GM12878 (cell line): ENCODE measurements at regions not wholly inside any gene's neighbourhood (a gene's known extent, or its start where the extent isn't known, plus 50 kb on each side); places are given as distances from the start of the nearest gene placed in this dataset.

ENCODE experiments used
- ATAC-seq: fragments of 200-7000 bp; cut with Tn5 transposase; 3 replicates; pipeline ENCODE4 v1.9.1; 2020; ENCODE audit warnings: mild to moderate bottlenecking, moderate library complexity
- BruUV-seq: library from RNA; stranded (reverse); fragments of 400-500 nt; replicated peaks from 2 replicates; lab custom pipeline; 2021; lab: Mats Ljungman, UMichigan
- CTCF ChIA-PET: fragments of 300-600 bp; sonication (Branson Sonifier 250); formaldehyde crosslinking; extraction: SDS; loops from one replicate; lab custom pipeline; 2021; ENCODE audit warnings: inconsistent platforms; lab: Yijun Ruan, JAX
- POLR2A ChIA-PET: fragments of 350-600 bp; formaldehyde crosslinking; extraction: SDS; loops from one replicate; lab custom pipeline; 2021; ENCODE audit warnings: inconsistent platforms; lab: Charles Lee
- RAD21 ChIA-PET: fragments of 300-600 bp; sonication (Branson Sonifier 250); formaldehyde crosslinking; loops from one replicate; lab custom pipeline; 2023; ENCODE audit warnings: antibody characterized with exemption; ENCODE audit not compliant: unreplicated experiment; lab: Charles Lee
- SMC1A ChIA-PET: fragments of 300-600 bp; sonication (Branson Sonifier 250); formaldehyde crosslinking; loops from one replicate; lab custom pipeline; 2023; ENCODE audit not compliant: unreplicated experiment, uncharacterized antibody; lab: Charles Lee
- DNase-seq: peaks from one replicate; pipeline ENCODE4 v3.0.0-alpha.2; 2011; ENCODE audit warnings: low read depth, low spot score
- FAIRE-seq: peaks from 3 replicates; lab custom pipeline; 2011; peaks lifted over from hg19 to GRCh38; lab: Jason Lieb, UNC
- H2AFZ ChIP-seq: 2 replicates; pipeline ENCODE4 v1.6.0; 2011; ENCODE audit warnings: low read depth, low read length, control low read depth; ENCODE audit not compliant: control insufficient read depth
- H3K27ac ChIP-seq: 2 replicates; pipeline ENCODE4 v1.5.1; 2011; ENCODE audit warnings: control low read depth; ENCODE audit not compliant: control insufficient read depth, insufficient read depth
- H3K27me3 ChIP-seq, 2 experiments: replicated peaks in 1 of 2; 2 replicates each; pipeline versions ENCODE4 v1.6.0 to v1.6.1; 2011; ENCODE audit warnings: low read length in 1 of 2; ENCODE audit not compliant: control insufficient read depth in 2 of 2, insufficient read depth in 2 of 2
- H3K36me3 ChIP-seq, 2 experiments: 2 replicates each; pipeline ENCODE4 v1.5.1; 2011; ENCODE audit warnings: low read length in 1 of 2; ENCODE audit not compliant: control insufficient read depth in 2 of 2, insufficient read depth in 2 of 2
- H3K4me1 ChIP-seq: 2 replicates; pipeline ENCODE4 v1.6.1; 2011; ENCODE audit warnings: mild to moderate bottlenecking, low read length, moderate library complexity, mixed read lengths; ENCODE audit not compliant: control insufficient read depth, insufficient read depth
- H3K4me2 ChIP-seq: 2 replicates; pipeline ENCODE4 v1.6.0; 2011; ENCODE audit warnings: control low read depth; ENCODE audit not compliant: control insufficient read depth, insufficient read depth
- H3K4me3 ChIP-seq: fragments of 200-600 bp; sonication (generic); 2 replicates; pipeline ENCODE4 v1.5.1; 2016
- H3K79me2 ChIP-seq: 2 replicates; pipeline ENCODE4 v1.6.0; 2011; ENCODE audit warnings: low read length; ENCODE audit not compliant: control insufficient read depth, insufficient read depth
- H3K9ac ChIP-seq: 2 replicates; pipeline ENCODE4 v1.8.0; 2011; ENCODE audit warnings: low read length, control low read depth, mixed read lengths; ENCODE audit not compliant: control insufficient read depth, insufficient read depth
- H3K9me3 ChIP-seq: replicated peaks from 3 replicates; pipeline ENCODE4 v1.5.1; 2011; ENCODE audit warnings: mild to moderate bottlenecking, low read length; ENCODE audit not compliant: control insufficient read depth, insufficient read depth
- H4K20me1 ChIP-seq: 2 replicates; pipeline ENCODE4 v1.6.0; 2011; ENCODE audit not compliant: control insufficient read depth, insufficient read depth
- ATF7 ChIP-seq: fragments of 450-650 bp; IDR thresholded peaks from 2 replicates; pipeline ENCODE4 v1.6.1; 2016; ENCODE audit warnings: low read depth, mild to moderate bottlenecking
- CHD2 ChIP-seq: IDR thresholded peaks from 2 replicates; pipeline ENCODE4 v1.6.1; 2011; ENCODE audit warnings: low read depth, low read length, improper control_type of control experiment, borderline replicate concordance
- CREM ChIP-seq: IDR thresholded peaks from 2 replicates; pipeline ENCODE4 v1.6.1; 2014; ENCODE audit warnings: antibody characterized with exemption, low read depth
- E2F4 ChIP-seq: IDR thresholded peaks from 2 replicates; pipeline ENCODE4 v1.6.1; 2012; ENCODE audit warnings: low read depth, low read length, improper control_type of control experiment
- FOS ChIP-seq: IDR thresholded peaks from 3 replicates; pipeline ENCODE4 v1.6.1; 2011; ENCODE audit warnings: borderline replicate concordance; ENCODE audit not compliant: insufficient read length; ENCODE audit errors: extremely low read depth
- JUND ChIP-seq: IDR thresholded peaks from 2 replicates; pipeline ENCODE4 v1.6.1; 2012; ENCODE audit warnings: low read depth, mild to moderate bottlenecking, low read length, improper control_type of control experiment, moderate library complexity
- KDM1A ChIP-seq: fragments of 200-600 bp; sonication (generic); IDR thresholded peaks from 2 replicates; pipeline ENCODE4 v1.6.1; 2016; ENCODE audit warnings: borderline replicate concordance
- MXI1 ChIP-seq: fragments of 150-350 bp; IDR thresholded peaks from 2 replicates; pipeline ENCODE4 v1.6.1; 2011; ENCODE audit warnings: low read depth, mild to moderate bottlenecking, inconsistent platforms, low read length, improper control_type of control experiment
- PBX3 ChIP-seq: IDR thresholded peaks from 2 replicates; pipeline ENCODE4 v1.6.1; 2011; ENCODE audit warnings: mild to moderate bottlenecking, low read depth, low read length, moderate library complexity; ENCODE audit not compliant: insufficient replicate concordance
- SMARCA5 ChIP-seq: fragments of 450-650 bp; IDR thresholded peaks from 2 replicates; pipeline ENCODE4 v1.6.1; 2017; ENCODE audit warnings: mild to moderate bottlenecking
- USF1 ChIP-seq: IDR thresholded peaks from 2 replicates; pipeline ENCODE4 v1.6.1; 2011; ENCODE audit warnings: borderline replicate concordance, low read depth, mild to moderate bottlenecking, moderate library complexity, mixed read lengths, low read length; ENCODE audit not compliant: insufficient read depth; ENCODE audit errors: extremely low read length
- ZBED1 ChIP-seq: IDR thresholded peaks from 2 replicates; pipeline ENCODE4 v1.6.1; 2016; ENCODE audit warnings: borderline replicate concordance
- ZNF217 ChIP-seq: fragments of 450-650 bp; IDR thresholded peaks from 2 replicates; pipeline ENCODE4 v1.6.1; 2017; ENCODE audit warnings: antibody characterized with exemption, mild to moderate bottlenecking
- ZNF622 ChIP-seq: fragments of 450-650 bp; IDR thresholded peaks from 2 replicates; pipeline ENCODE4 v1.6.1; 2017; ENCODE audit warnings: mild to moderate bottlenecking, inconsistent platforms
- WGBS: methylation state at CpG from one replicate; pipeline ENCODE4 v1.1.6; 2016; ENCODE audit warnings: low lambda C conversion rate; ENCODE audit not compliant: insufficient replicate concordance, insufficient coverage; ENCODE audit errors: missing lambda C conversion rate; 5-methylcytosine and 5-hydroxymethylcytosine counted together
- in situ Hi-C: fragments of 300-500 bp; cut with MboI; formaldehyde crosslinking; loops from 9 replicates; pipeline ENCODE4 v1.14.3; 2018; ENCODE audit warnings: mixed read lengths
- intact Hi-C: fragments of 100-400 bp; cut with micrococcal nuclease; formaldehyde crosslinking; loops from one replicate; pipeline ENCODE4 v1.14.2; 2022; ENCODE audit not compliant: unreplicated experiment

GRCh38 chr5:106639488-106639887 lies 1031.2 kb downstream of the EFNA5 start (continued):
- TF ChIP-seq E2F4, result no peak
- no peak for TF ChIP-seq ZNF622
- no peak for TF ChIP-seq CHD2
- no peak for TF ChIP-seq MXI1
- TF ChIP-seq CREM, result no peak

- H3K79me2 ChIP-seq, result no peaks in the 10 kb centered on the region
- H4K20me1 ChIP-seq, result no peaks in the 10 kb centered on the region
- in situ Hi-C loops, result no loop called here
- H3K9me3 ChIP-seq, result no peaks in the 10 kb centered on the region
- ChIA-PET RAD21 (no interaction called here), CTCF (no interaction called here), SMC1A (no interaction called here)
- no peak overlapping the region for H2AFZ ChIP-seq
- no peak overlapping the region for H3K4me2 ChIP-seq
- no peak overlapping the region for H3K27ac ChIP-seq
- no peaks in the 10 kb centered on the region for H3K36me3 ChIP-seq
- H3K4me1 ChIP-seq, result no peaks in the 10 kb centered on the region
- intact Hi-C loops, result no loop called here
- ATAC-seq (no peak), FAIRE-seq (no peak)
- BruUV-seq, result no TSS peak
- H3K27me3 ChIP-seq, result no peaks in the 10 kb centered on the region
- TF ChIP-seq KDM1A (no peak), JUND (no peak), ZBED1 (no peak), ATF7 (no peak), FOS (no peak), ZNF217 (no peak), PBX3 (no peak), USF1 (no peak), SMARCA5 (no peak)
- TF ChIP-seq, all 136 proteins: peak for 0
- DNase-seq, result no peak
- WGBS, result 14% methylated on average over 2 of the region's 2 CpGs
- POLR2A ChIA-PET, result no interaction called here
- Histone ChIP-seq H3K4me3 (no peak overlapping the region), H3K9ac (no peak overlapping the region)
Measured at GRCh38 chr5:106637275-106637674, 1033.5 kb downstream of the EFNA5 start.
